ENCODE measurements at regions not wholly inside any gene's neighbourhood (a gene's known extent, or its start where the extent isn't known, plus 50 kb on each side); places are given as distances from the start of the nearest gene placed in this dataset.

- no peak overlapping the region for H3K4ac ChIP-seq (ENCODE audit: low read depth, low read length)
- H3K4me2 ChIP-seq (ENCODE audit: low read length), result no peak overlapping the region
These were observed 93.0 kb upstream of the MAFB start for GRCh38 chr20:40782043-40782368.

GRCh38 chr20:40785346-40785745 lies 96.3 kb upstream of the MAFB start:
- Histone ChIP-seq H3K9ac (ENCODE audit: low read length) (no peak overlapping the region), H3K4me2 (ENCODE audit: low read length) (no peak overlapping the region), H4K8ac (ENCODE audit: low read depth, low read length) (no peak overlapping the region), H3K18ac (ENCODE audit: low read length) (no peak overlapping the region), H2BK120ac (ENCODE audit: low read depth, low read length) (no peak overlapping the region), H3K27me3 (ENCODE audit: insufficient read depth, low read length, poor library complexity) (no peaks in the 10 kb centered on the region), H3K56ac (ENCODE audit: low read length) (no peak overlapping the region), H2BK15ac (replicated peaks; ENCODE audit: low read depth) (no peak overlapping the region), H3K4me1 (ENCODE audit: control insufficient read depth, low read depth, low read length) (no peaks in the 10 kb centered on the region), H3K79me1 (ENCODE audit: low read length) (no peaks in the 10 kb centered on the region), H3K4me3 (ENCODE audit: low read length) (no peak overlapping the region), H3K27ac (ENCODE audit: low read depth, low read length) (no peak overlapping the region), H3K36me3 (ENCODE audit: control insufficient read depth, insufficient read depth, low read length) (no peaks in the 10 kb centered on the region), H3K23ac (ENCODE audit: low read length) (no peak overlapping the region), H3K4ac (ENCODE audit: low read depth, low read length) (no peak overlapping the region), H2BK5ac (ENCODE audit: low read length) (no peak overlapping the region), H2AK5ac (ENCODE audit: low read length) (no peak overlapping the region), H3K79me2 (ENCODE audit: control insufficient read depth, insufficient read depth, low read length) (no peaks in the 10 kb centered on the region), H4K5ac (ENCODE audit: low read length) (no peak overlapping the region)
- no CpG with 5 or more reads among the region's 3 CpGs for WGBS (ENCODE audit: extremely low coverage, insufficient coverage, low lambda C conversion rate)
- DNase-seq, result no peak

More at GRCh38 chr20:40782043-40782368, 93.0 kb upstream of the MAFB start:
- H3K4me1 ChIP-seq (ENCODE audit: control insufficient read depth, low read depth, low read length), result peaks cover 3% of the 10 kb centered on the region
- no peak overlapping the region for H3K56ac ChIP-seq (ENCODE audit: low read length)
- no peak overlapping the region for H2BK15ac ChIP-seq (replicated peaks; ENCODE audit: low read depth)
- no peak overlapping the region for H4K5ac ChIP-seq (ENCODE audit: low read length)
- H3K9ac ChIP-seq (ENCODE audit: low read length), result no peak overlapping the region
- no peaks in the 10 kb centered on the region for H3K27me3 ChIP-seq (ENCODE audit: insufficient read depth, low read length, poor library complexity)
- no peak overlapping the region for H4K8ac ChIP-seq (ENCODE audit: low read depth, low read length)
- H3K18ac ChIP-seq (ENCODE audit: low read length), result no peak overlapping the region
- no peak for DNase-seq
- H3K36me3 ChIP-seq (ENCODE audit: control insufficient read depth, insufficient read depth, low read length), result no peaks in the 10 kb centered on the region
- H3K4me3 ChIP-seq (ENCODE audit: low read length), result no peak overlapping the region
- no peak overlapping the region for H3K27ac ChIP-seq (ENCODE audit: low read depth, low read length)
- H3K79me1 ChIP-seq (ENCODE audit: low read length), result no peaks in the 10 kb centered on the region
- H2BK120ac ChIP-seq (ENCODE audit: low read depth, low read length), result no peak overlapping the region
- H3K79me2 ChIP-seq (ENCODE audit: control insufficient read depth, insufficient read depth, low read length), result no peaks in the 10 kb centered on the region
- WGBS (ENCODE audit: extremely low coverage, insufficient coverage, low lambda C conversion rate), result no CpG with 5 or more reads among the region's 11 CpGs
- H3K23ac ChIP-seq (ENCODE audit: low read length), result no peak overlapping the region
- H2BK5ac ChIP-seq (ENCODE audit: low read length), result no peak overlapping the region
- H2AK5ac ChIP-seq (ENCODE audit: low read length), result no peak overlapping the region

- H3K23ac ChIP-seq (ENCODE audit: low read length), result no peak overlapping the region
- no peak overlapping the region for H3K18ac ChIP-seq (ENCODE audit: low read length)
- H3K4ac ChIP-seq (ENCODE audit: low read depth, low read length), result no peak overlapping the region
- no peak overlapping the region for H4K8ac ChIP-seq (ENCODE audit: low read depth, low read length)
- H2BK15ac ChIP-seq (replicated peaks; ENCODE audit: low read depth), result no peak overlapping the region
- no peak overlapping the region for H3K4me2 ChIP-seq (ENCODE audit: low read length)
- H3K79me2 ChIP-seq (ENCODE audit: control insufficient read depth, insufficient read depth, low read length), result no peaks in the 10 kb centered on the region
- H3K56ac ChIP-seq (ENCODE audit: low read length), result no peak overlapping the region
- H2BK120ac ChIP-seq (ENCODE audit: low read depth, low read length), result no peak overlapping the region
- no peaks in the 10 kb centered on the region for H3K27me3 ChIP-seq (ENCODE audit: insufficient read depth, low read length, poor library complexity)
- H3K36me3 ChIP-seq (ENCODE audit: control insufficient read depth, insufficient read depth, low read length), result no peaks in the 10 kb centered on the region
- no peak overlapping the region for H4K5ac ChIP-seq (ENCODE audit: low read length)
- H3K4me1 ChIP-seq (ENCODE audit: control insufficient read depth, low read depth, low read length), result no peaks in the 10 kb centered on the region
- no peak overlapping the region for H3K27ac ChIP-seq (ENCODE audit: low read depth, low read length)
- DNase-seq, result no peak
- no peak overlapping the region for H2BK5ac ChIP-seq (ENCODE audit: low read length)
- H3K4me3 ChIP-seq (ENCODE audit: low read length), result no peak overlapping the region
- no CpG with 5 or more reads among the region's 11 CpGs for WGBS (ENCODE audit: extremely low coverage, insufficient coverage, low lambda C conversion rate)
- H3K9ac ChIP-seq (ENCODE audit: low read length), result no peak overlapping the region
- H2AK5ac ChIP-seq (ENCODE audit: low read length), result no peak overlapping the region
- H3K79me1 ChIP-seq (ENCODE audit: low read length), result no peaks in the 10 kb centered on the region
These were observed 97.3 kb upstream of the MAFB start for GRCh38 chr20:40786336-40786735.

GRCh38 chr20:40787941-40788340 lies 98.9 kb upstream of the MAFB start:
- H3K9ac ChIP-seq (ENCODE audit: low read length), result no peak overlapping the region
- H3K27ac ChIP-seq (ENCODE audit: low read depth, low read length), result no peak overlapping the region
- DNase-seq, result no peak
- H3K36me3 ChIP-seq (ENCODE audit: control insufficient read depth, insufficient read depth, low read length), result no peaks in the 10 kb centered on the region
- H2AK5ac ChIP-seq (ENCODE audit: low read length), result no peak overlapping the region
- H3K4me2 ChIP-seq (ENCODE audit: low read length), result no peak overlapping the region
- H3K4me3 ChIP-seq (ENCODE audit: low read length), result no peak overlapping the region
- no peak overlapping the region for H2BK120ac ChIP-seq (ENCODE audit: low read depth, low read length)
- no peak overlapping the region for H4K5ac ChIP-seq (ENCODE audit: low read length)
- H3K56ac ChIP-seq (ENCODE audit: low read length), result no peak overlapping the region
- H3K79me2 ChIP-seq (ENCODE audit: control insufficient read depth, insufficient read depth, low read length), result no peaks in the 10 kb centered on the region
- no peak overlapping the region for H4K8ac ChIP-seq (ENCODE audit: low read depth, low read length)
- no peak overlapping the region for H3K23ac ChIP-seq (ENCODE audit: low read length)
- WGBS (ENCODE audit: extremely low coverage, insufficient coverage, low lambda C conversion rate), result no CpG with 5 or more reads among the region's 5 CpGs
- H2BK5ac ChIP-seq (ENCODE audit: low read length), result no peak overlapping the region
- H3K27me3 ChIP-seq (ENCODE audit: insufficient read depth, low read length, poor library complexity), result no peaks in the 10 kb centered on the region
- H3K79me1 ChIP-seq (ENCODE audit: low read length), result no peaks in the 10 kb centered on the region
- H3K4ac ChIP-seq (ENCODE audit: low read depth, low read length), result no peak overlapping the region
- H2BK15ac ChIP-seq (replicated peaks; ENCODE audit: low read depth), result no peak overlapping the region
- no peaks in the 10 kb centered on the region for H3K4me1 ChIP-seq (ENCODE audit: control insufficient read depth, low read depth, low read length)
- no peak overlapping the region for H3K18ac ChIP-seq (ENCODE audit: low read length)

- Histone ChIP-seq H3K18ac (ENCODE audit: low read length) (no peak overlapping the region), H3K56ac (ENCODE audit: low read length) (no peak overlapping the region), H3K79me1 (ENCODE audit: low read length) (no peaks in the 10 kb centered on the region), H2BK120ac (ENCODE audit: low read depth, low read length) (no peak overlapping the region), H2BK15ac (replicated peaks; ENCODE audit: low read depth) (no peak overlapping the region), H2BK5ac (ENCODE audit: low read length) (no peak overlapping the region), H3K4me3 (ENCODE audit: low read length) (no peak overlapping the region), H3K4ac (ENCODE audit: low read depth, low read length) (no peak overlapping the region), H2AK5ac (ENCODE audit: low read length) (no peak overlapping the region), H3K27me3 (ENCODE audit: insufficient read depth, low read length, poor library complexity) (no peaks in the 10 kb centered on the region), H3K9ac (ENCODE audit: low read length) (no peak overlapping the region), H3K4me2 (ENCODE audit: low read length) (no peak overlapping the region), H3K4me1 (ENCODE audit: control insufficient read depth, low read depth, low read length) (no peaks in the 10 kb centered on the region), H3K23ac (ENCODE audit: low read length) (no peak overlapping the region), H3K79me2 (ENCODE audit: control insufficient read depth, insufficient read depth, low read length) (no peaks in the 10 kb centered on the region), H3K27ac (ENCODE audit: low read depth, low read length) (no peak overlapping the region), H4K8ac (ENCODE audit: low read depth, low read length) (no peak overlapping the region), H3K36me3 (ENCODE audit: control insufficient read depth, insufficient read depth, low read length) (no peaks in the 10 kb centered on the region), H4K5ac (ENCODE audit: low read length) (no peak overlapping the region)
- DNase-seq, result peak; percentile 49
- no CpG with 5 or more reads among the region's 4 CpGs for WGBS (ENCODE audit: extremely low coverage, insufficient coverage, low lambda C conversion rate)
These were observed 108.4 kb upstream of the MAFB start for GRCh38 chr20:40797425-40797824.

- no peak for DNase-seq
- no peaks in the 10 kb centered on the region for H3K27me3 ChIP-seq (ENCODE audit: insufficient read depth, low read length, poor library complexity)
- no peaks in the 10 kb centered on the region for H3K4me1 ChIP-seq (ENCODE audit: control insufficient read depth, low read depth, low read length)
- no peaks in the 10 kb centered on the region for H3K36me3 ChIP-seq (ENCODE audit: control insufficient read depth, insufficient read depth, low read length)
- H3K9ac ChIP-seq (ENCODE audit: low read length), result no peak overlapping the region
- H2BK5ac ChIP-seq (ENCODE audit: low read length), result no peak overlapping the region
- H3K4me3 ChIP-seq (ENCODE audit: low read length), result no peak overlapping the region
- no peak overlapping the region for H4K8ac ChIP-seq (ENCODE audit: low read depth, low read length)
- H3K79me1 ChIP-seq (ENCODE audit: low read length), result no peaks in the 10 kb centered on the region
- H2BK120ac ChIP-seq (ENCODE audit: low read depth, low read length), result no peak overlapping the region
- no peak overlapping the region for H3K56ac ChIP-seq (ENCODE audit: low read length)
- no peak overlapping the region for H3K4ac ChIP-seq (ENCODE audit: low read depth, low read length)
- H2BK15ac ChIP-seq (replicated peaks; ENCODE audit: low read depth), result no peak overlapping the region
- H3K79me2 ChIP-seq (ENCODE audit: control insufficient read depth, insufficient read depth, low read length), result no peaks in the 10 kb centered on the region
- no peak overlapping the region for H4K5ac ChIP-seq (ENCODE audit: low read length)
- no peak overlapping the region for H3K4me2 ChIP-seq (ENCODE audit: low read length)
- H3K23ac ChIP-seq (ENCODE audit: low read length), result no peak overlapping the region
- no peak overlapping the region for H2AK5ac ChIP-seq (ENCODE audit: low read length)
- H3K18ac ChIP-seq (ENCODE audit: low read length), result no peak overlapping the region
- H3K27ac ChIP-seq (ENCODE audit: low read depth, low read length), result no peak overlapping the region
These were observed 109.0 kb upstream of the MAFB start for GRCh38 chr20:40798066-40798465.

Data from mesendoderm (in vitro differentiated cells).